Natural killer cell (primary cell): ENCODE measurements at regions not wholly inside any gene's neighbourhood (a gene's known extent, or its start where the extent isn't known, plus 50 kb on each side); places are given as distances from the start of the nearest gene placed in this dataset.

Source experiments
- ATAC-seq, 3 donors: fragments of 150-1000 bp in 2 of 3; fragments of 200-7000 bp in 1 of 3; cut with Tn5 transposase; 1 replicate in 1 of 3; 2 replicates in 2 of 3; pipeline ENCODE4 v1.10.0; 2021; ENCODE audit warnings: mild to moderate bottlenecking in 2 of 3, moderate library complexity in 2 of 3
- DNase-seq, 2 donors: peaks; one replicate each; pipeline versions ENCODE4 v3.0.0 to v3.0.0-alpha.2; 2013 to 2021; ENCODE audit warnings: mixed read lengths in 1 of 2
- H3K27ac ChIP-seq: one replicate; pipeline ENCODE4 v1.5.1; 2013; ENCODE audit warnings: mild to moderate bottlenecking, low read length
- H3K27me3 ChIP-seq: one replicate; pipeline ENCODE4 v1.6.1; 2013; ENCODE audit warnings: low read length; ENCODE audit not compliant: control insufficient read depth, insufficient read depth
- H3K36me3 ChIP-seq: one replicate; pipeline ENCODE4 v1.6.1; 2013; ENCODE audit warnings: low read length; ENCODE audit not compliant: control insufficient read depth, insufficient read depth
- H3K4me1 ChIP-seq: one replicate; pipeline ENCODE4 v1.6.1; 2013; ENCODE audit warnings: low read length; ENCODE audit not compliant: control insufficient read depth, insufficient read depth
- H3K4me3 ChIP-seq: one replicate; pipeline ENCODE4 v1.5.1; 2013; ENCODE audit warnings: low read length
- H3K9me3 ChIP-seq: one replicate; pipeline ENCODE4 v1.6.1; 2013; ENCODE audit warnings: low read length; ENCODE audit not compliant: control insufficient read depth, insufficient read depth
- H3K27ac Mint-ChIP-seq, 2 donors: one replicate each; pipeline ENCODE4 v1.8.0; 2022; ENCODE audit warnings: mild to moderate bottlenecking in 2 of 2, mixed read lengths in 2 of 2, moderate library complexity in 1 of 2
- H3K27me3 Mint-ChIP-seq, 2 donors: one replicate each; pipeline ENCODE4 v1.8.0; 2022; ENCODE audit warnings: low read depth in 2 of 2, mixed read lengths in 2 of 2
- H3K36me3 Mint-ChIP-seq: one replicate; pipeline ENCODE4 v1.8.0; 2022; ENCODE audit warnings: mixed read lengths
- H3K4me1 Mint-ChIP-seq, 2 donors: one replicate each; pipeline ENCODE4 v1.8.0; 2022; ENCODE audit warnings: mixed read lengths in 2 of 2
- H3K4me3 Mint-ChIP-seq: one replicate; pipeline ENCODE4 v1.8.0; 2022; ENCODE audit warnings: mild to moderate bottlenecking, moderate library complexity, mixed read lengths
- H3K9me3 Mint-ChIP-seq, 2 donors: one replicate each; pipeline ENCODE4 v1.8.0; 2022; ENCODE audit warnings: mixed read lengths in 2 of 2
- WGBS: methylation state at CpG from one replicate; pipeline ENCODE4 v1.1.7; 2013; ENCODE audit warnings: missing lambda C conversion rate; ENCODE audit not compliant: insufficient coverage; 5-methylcytosine and 5-hydroxymethylcytosine counted together
- intact Hi-C: fragments of 100-400 bp; cut with micrococcal nuclease; formaldehyde crosslinking; loops from one replicate; pipeline ENCODE4 v1.14.2; 2022
- TF ChIP-seq, protein P1 (sequence below): fragments of 200-600 bp; IDR thresholded peaks from one replicate; pipeline ENCODE4 v1.8.0; 2022; ENCODE audit warnings: antibody characterized with exemption

DNA sequence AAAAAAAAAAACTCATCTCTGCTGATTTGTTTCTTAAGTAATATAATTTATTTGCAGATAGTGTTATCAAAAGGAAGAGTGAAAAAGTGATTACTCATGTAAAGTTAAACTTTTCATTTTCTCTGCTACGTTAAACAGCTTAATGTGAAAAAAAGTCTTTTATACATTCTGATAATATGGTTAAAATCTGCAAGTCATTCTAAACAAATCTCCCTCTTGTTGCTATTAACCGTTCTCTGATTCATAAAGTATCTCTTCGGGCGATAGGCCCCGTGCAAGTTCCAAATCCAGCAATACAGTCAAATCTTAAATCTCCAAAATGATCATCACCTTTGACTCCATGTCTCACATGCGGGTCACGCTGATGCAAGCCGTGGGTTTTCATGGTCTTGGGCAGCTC lies 732.0 kb downstream of the TAF11L14 start:
- no peak overlapping the region for H3K4me3 Mint-ChIP-seq

DNA sequence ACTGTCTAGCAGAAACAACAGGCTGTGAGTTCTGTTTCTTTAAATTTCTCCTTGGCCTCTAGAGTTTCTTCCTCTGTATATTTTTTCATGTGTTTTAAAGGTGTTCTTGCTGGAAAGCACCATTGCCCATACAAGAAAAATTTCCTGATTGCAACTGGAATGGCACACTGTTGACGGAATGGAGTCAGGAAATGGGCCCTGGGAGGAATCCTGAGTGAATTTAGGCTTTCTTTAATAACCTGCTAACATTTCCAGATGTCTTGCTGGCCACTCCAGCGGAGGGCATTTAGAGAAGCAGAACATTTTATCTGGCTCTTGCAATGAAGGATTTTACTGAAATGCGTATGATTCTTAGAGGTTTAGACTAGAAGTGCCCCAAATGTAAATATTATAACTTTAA lies 736.3 kb downstream of the TAF11L14 start:
- Mint-ChIP-seq H3K4me3 (no peak overlapping the region), H3K36me3 (no peaks in the 10 kb centered on the region), H3K27me3 (no peaks in the 10 kb centered on the region), H3K4me1 (no peaks in the 10 kb centered on the region), H3K27ac (no peak overlapping the region), H3K9me3 (peaks cover 18 to 21% of the 10 kb centered on the region in 2 donors)
- ATAC-seq, result no peak
- no peak overlapping the region for H3K27ac ChIP-seq
- H3K27me3 ChIP-seq, result no peaks in the 10 kb centered on the region
- TF ChIP-seq, protein P1, sequence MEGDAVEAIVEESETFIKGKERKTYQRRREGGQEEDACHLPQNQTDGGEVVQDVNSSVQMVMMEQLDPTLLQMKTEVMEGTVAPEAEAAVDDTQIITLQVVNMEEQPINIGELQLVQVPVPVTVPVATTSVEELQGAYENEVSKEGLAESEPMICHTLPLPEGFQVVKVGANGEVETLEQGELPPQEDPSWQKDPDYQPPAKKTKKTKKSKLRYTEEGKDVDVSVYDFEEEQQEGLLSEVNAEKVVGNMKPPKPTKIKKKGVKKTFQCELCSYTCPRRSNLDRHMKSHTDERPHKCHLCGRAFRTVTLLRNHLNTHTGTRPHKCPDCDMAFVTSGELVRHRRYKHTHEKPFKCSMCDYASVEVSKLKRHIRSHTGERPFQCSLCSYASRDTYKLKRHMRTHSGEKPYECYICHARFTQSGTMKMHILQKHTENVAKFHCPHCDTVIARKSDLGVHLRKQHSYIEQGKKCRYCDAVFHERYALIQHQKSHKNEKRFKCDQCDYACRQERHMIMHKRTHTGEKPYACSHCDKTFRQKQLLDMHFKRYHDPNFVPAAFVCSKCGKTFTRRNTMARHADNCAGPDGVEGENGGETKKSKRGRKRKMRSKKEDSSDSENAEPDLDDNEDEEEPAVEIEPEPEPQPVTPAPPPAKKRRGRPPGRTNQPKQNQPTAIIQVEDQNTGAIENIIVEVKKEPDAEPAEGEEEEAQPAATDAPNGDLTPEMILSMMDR, result no peak
- H3K9me3 ChIP-seq, result no peaks in the 10 kb centered on the region
- WGBS, result 74% methylated on average over 2 of the region's 3 CpGs
- H3K4me1 ChIP-seq, result no peaks in the 10 kb centered on the region
- H3K36me3 ChIP-seq, result no peaks in the 10 kb centered on the region
- H3K4me3 ChIP-seq, result no peak overlapping the region
- no peak for DNase-seq
- intact Hi-C loops, result no loop called here

More for the DNA sequence above, 732.0 kb downstream of the TAF11L14 start:
- intact Hi-C loops, result no loop called here
- no peaks in the 10 kb centered on the region for H3K4me1 ChIP-seq
- H3K4me3 ChIP-seq, result no peak overlapping the region
- TF ChIP-seq, protein P1, result no peak
- no peaks in the 10 kb centered on the region for H3K27me3 ChIP-seq
- H3K9me3 ChIP-seq, result no peaks in the 10 kb centered on the region
- H3K27ac ChIP-seq, result no peak overlapping the region
- ATAC-seq (no peak), DNase-seq (no peak)
- H3K36me3 Mint-ChIP-seq, result no peaks in the 10 kb centered on the region
- H3K4me1 Mint-ChIP-seq, result no peaks in the 10 kb centered on the region
- 93% methylated on average over 7 of the region's 8 CpGs for WGBS
- H3K27ac Mint-ChIP-seq, result no peak overlapping the region
- no peaks in the 10 kb centered on the region for H3K36me3 ChIP-seq
- no peaks in the 10 kb centered on the region for H3K27me3 Mint-ChIP-seq
- peaks cover 17 to 26% of the 10 kb centered on the region in 2 donors for H3K9me3 Mint-ChIP-seq

DNA sequence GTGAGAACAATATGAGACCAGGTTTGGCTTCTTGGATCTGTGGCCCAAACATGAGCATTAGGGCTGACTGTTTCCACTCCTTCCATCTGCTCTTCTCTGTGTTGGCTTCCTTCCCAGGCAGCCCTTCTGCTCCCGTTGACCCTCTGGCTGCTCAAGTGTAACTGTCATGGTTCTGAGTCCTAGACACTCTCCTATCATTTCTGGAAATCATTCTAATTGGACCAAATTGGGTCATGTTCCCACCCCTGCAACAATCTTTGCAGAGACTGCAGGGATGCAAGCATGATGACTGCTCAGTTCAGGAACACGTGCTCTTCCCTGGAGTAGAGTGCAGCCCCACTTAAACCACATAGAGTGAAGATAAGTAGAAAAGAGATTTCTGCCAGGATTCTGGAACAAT lies 741.4 kb downstream of the TAF11L14 start:
- 88% methylated on average over 2 of the region's 2 CpGs for WGBS
- intact Hi-C loops, result no loop called here
- Mint-ChIP-seq H3K4me3 (no peak overlapping the region), H3K36me3 (no peaks in the 10 kb centered on the region), H3K4me1 (no peaks in the 10 kb centered on the region), H3K27me3 (no peaks in the 10 kb centered on the region), H3K9me3 (peaks cover 14 to 22% of the 10 kb centered on the region in 2 donors), H3K27ac (no peak overlapping the region)
- H3K4me1 ChIP-seq, result no peaks in the 10 kb centered on the region
- ATAC-seq (no peak), DNase-seq (no peak)
- TF ChIP-seq, protein P1, result no peak
- H3K27ac ChIP-seq, result no peak overlapping the region
- no peaks in the 10 kb centered on the region for H3K9me3 ChIP-seq
- H3K36me3 ChIP-seq, result no peaks in the 10 kb centered on the region
- no peak overlapping the region for H3K4me3 ChIP-seq
- no peaks in the 10 kb centered on the region for H3K27me3 ChIP-seq

DNA sequence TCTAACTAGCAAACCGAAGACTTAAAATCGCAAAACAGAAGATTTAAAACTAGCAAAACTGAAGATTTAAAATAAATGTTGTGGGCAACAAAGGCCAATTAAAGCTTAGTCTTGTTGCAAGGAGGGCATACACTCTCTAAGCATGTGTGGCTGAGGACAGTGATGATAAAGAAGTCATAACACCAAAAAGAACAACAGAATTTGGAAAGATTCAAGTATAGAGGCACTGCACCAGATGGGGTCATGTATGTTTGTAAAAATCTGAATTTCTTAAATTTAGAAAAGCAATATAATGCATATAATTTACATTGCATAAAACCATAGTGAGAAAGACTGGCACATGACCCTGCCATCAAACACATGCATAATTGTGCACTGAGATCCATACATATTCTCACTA lies 743.8 kb downstream of the TAF11L14 start:
- Mint-ChIP-seq H3K9me3 (peaks cover 13 to 22% of the 10 kb centered on the region in 2 donors), H3K4me3 (no peak overlapping the region), H3K36me3 (no peaks in the 10 kb centered on the region), H3K27ac (no peak overlapping the region), H3K27me3 (no peaks in the 10 kb centered on the region), H3K4me1 (no peaks in the 10 kb centered on the region)
- Histone ChIP-seq H3K4me1 (no peaks in the 10 kb centered on the region), H3K27me3 (no peaks in the 10 kb centered on the region), H3K9me3 (no peaks in the 10 kb centered on the region), H3K36me3 (no peaks in the 10 kb centered on the region), H3K4me3 (no peak overlapping the region), H3K27ac (no peak overlapping the region)
- intact Hi-C loops, result no loop called here
- TF ChIP-seq, protein P1, result no peak
- WGBS, result 100% methylated on average over 2 of the region's 2 CpGs
- DNase-seq, result no peak
- no peak for ATAC-seq
